ENCODE measurements at regions not wholly inside any gene's neighbourhood (a gene's known extent, or its start where the extent isn't known, plus 50 kb on each side); places are given as distances from the start of the nearest gene placed in this dataset.

- H2AK5ac ChIP-seq (ENCODE audit: insufficient read length, low read length) = no peak overlapping the region
- H3K18ac ChIP-seq (ENCODE audit: insufficient read length, low read depth, low read length) = no peak overlapping the region
- no peak overlapping the region for H4K91ac ChIP-seq (ENCODE audit: insufficient read length, low read depth, low read length)
- no peak overlapping the region for H3K56ac ChIP-seq (ENCODE audit: insufficient read length, low read depth, low read length)
- Mint-ChIP-seq H3K27ac (no peak overlapping the region), H3K4me3 (no peak overlapping the region; a peak in 1 of 5 replicates), H3K4me1 (peaks cover 27 to 29% of the 10 kb centered on the region in 2 experiments), H3K36me3 (ENCODE audit: insufficient read depth in 1 of 3, low read depth in 3 of 3) (no peaks in the 10 kb centered on the region; a peak in 1 of 7 replicates), H3K9me3 (no peaks in the 10 kb centered on the region), H3K27me3 (ENCODE audit: low read depth) (peaks cover 35% of the 10 kb centered on the region)
- no peak overlapping the region for H2BK20ac ChIP-seq (ENCODE audit: low read depth, low read length, poor library complexity, severe bottlenecking)
- H2BK12ac ChIP-seq (ENCODE audit: insufficient read length, low read depth, low read length) = no peak overlapping the region
- no CpG with 5 or more reads among the region's 12 CpGs for WGBS (ENCODE audit: extremely low coverage, insufficient read length, low lambda C conversion rate)
- TF ChIP-seq CTCF (conservative IDR thresholded peaks at IDR 0.05) = no peak
- DNase-seq = no peak
- no peaks in the 10 kb centered on the region for H3K9me3 ChIP-seq (ENCODE audit: control insufficient read depth, low read depth, low read length)
- no peak overlapping the region for H3K23ac ChIP-seq (ENCODE audit: insufficient read length, low read depth, low read length)
- H3K27ac ChIP-seq (ENCODE audit: insufficient read length, low read depth, low read length) = no peak overlapping the region
- H3K4me2 ChIP-seq (ENCODE audit: insufficient read depth, insufficient read length, low read length) = no peak overlapping the region
- no peak overlapping the region for H4K8ac ChIP-seq (replicated peaks; ENCODE audit: insufficient read length, low read depth, low read length)
- H3K23me2 ChIP-seq (ENCODE audit: insufficient read length, low read depth, low read length, poor library complexity, severe bottlenecking) = no peaks in the 10 kb centered on the region
- no peaks in the 10 kb centered on the region for H3K27me3 ChIP-seq (ENCODE audit: insufficient read depth, low read length)
- H3K14ac ChIP-seq (ENCODE audit: insufficient read depth, low read length) = no peak overlapping the region
- no peaks in the 10 kb centered on the region for H3K79me1 ChIP-seq (ENCODE audit: insufficient read depth, low read depth, low read length, poor library complexity, severe bottlenecking)
- H2BK5ac ChIP-seq (ENCODE audit: insufficient read length, low read length) = no peak overlapping the region
- no peak overlapping the region for H2BK15ac ChIP-seq (ENCODE audit: low read depth, low read length)
- no peak overlapping the region for H3K4ac ChIP-seq (ENCODE audit: low read depth, low read length)
- H2AFZ ChIP-seq (ENCODE audit: low read length) = no peak overlapping the region
- no peaks in the 10 kb centered on the region for H3K79me2 ChIP-seq (ENCODE audit: insufficient read depth, low read length)
- H4K20me1 ChIP-seq (ENCODE audit: control insufficient read depth, insufficient read depth, insufficient read length) = no peaks in the 10 kb centered on the region
- no peak overlapping the region for H3T11ph ChIP-seq (ENCODE audit: low read length)
- no peak overlapping the region for H3K9ac ChIP-seq (ENCODE audit: extremely low read depth, insufficient read length, low read length)
- no peak overlapping the region for H4K5ac ChIP-seq (ENCODE audit: insufficient read length, low read depth, low read length)
- H3K4me1 ChIP-seq (ENCODE audit: insufficient read depth, low read length) = peaks cover 3% of the 10 kb centered on the region; the same call in 1 of the 2 replicates
- no peak overlapping the region for H2BK120ac ChIP-seq (ENCODE audit: low read depth, low read length, poor library complexity, severe bottlenecking)
Measured at GRCh38 chr3:194031867-194032635, 103.9 kb upstream of the HES1 start.

Data from H9 (cell line).